ENCODE measurements at regions not wholly inside any gene's neighbourhood (a gene's known extent, or its start where the extent isn't known, plus 50 kb on each side); places are given as distances from the start of the nearest gene placed in this dataset.

DNA sequence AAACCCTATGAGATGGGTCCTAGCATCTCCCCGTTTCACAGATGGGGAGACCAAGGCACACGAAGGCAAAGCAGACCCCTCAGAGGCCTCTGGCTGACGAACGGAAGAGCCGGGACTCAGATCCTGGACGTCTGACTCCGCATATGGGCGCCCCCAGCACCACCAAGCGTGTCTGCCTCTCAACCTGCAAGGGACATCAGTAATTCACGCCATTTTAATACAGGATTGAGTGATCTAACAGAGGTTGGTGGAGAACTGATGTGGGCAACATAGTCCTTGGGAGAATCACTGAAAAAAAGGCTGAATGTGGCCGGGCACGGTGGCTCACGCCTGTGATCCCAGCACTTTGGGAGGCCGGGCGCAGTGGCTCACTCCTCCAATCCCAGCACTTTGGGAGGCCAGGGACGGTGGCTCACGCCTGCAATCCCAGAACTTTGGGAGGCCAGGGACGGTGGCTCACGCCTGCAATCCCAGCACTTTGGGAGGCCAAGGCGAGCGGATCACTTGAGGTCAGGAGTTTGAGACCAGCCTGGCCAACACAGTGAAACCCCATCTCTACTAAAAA, 206.6 kb downstream of the DLL1 start:
- TF ChIP-seq, protein P1, sequence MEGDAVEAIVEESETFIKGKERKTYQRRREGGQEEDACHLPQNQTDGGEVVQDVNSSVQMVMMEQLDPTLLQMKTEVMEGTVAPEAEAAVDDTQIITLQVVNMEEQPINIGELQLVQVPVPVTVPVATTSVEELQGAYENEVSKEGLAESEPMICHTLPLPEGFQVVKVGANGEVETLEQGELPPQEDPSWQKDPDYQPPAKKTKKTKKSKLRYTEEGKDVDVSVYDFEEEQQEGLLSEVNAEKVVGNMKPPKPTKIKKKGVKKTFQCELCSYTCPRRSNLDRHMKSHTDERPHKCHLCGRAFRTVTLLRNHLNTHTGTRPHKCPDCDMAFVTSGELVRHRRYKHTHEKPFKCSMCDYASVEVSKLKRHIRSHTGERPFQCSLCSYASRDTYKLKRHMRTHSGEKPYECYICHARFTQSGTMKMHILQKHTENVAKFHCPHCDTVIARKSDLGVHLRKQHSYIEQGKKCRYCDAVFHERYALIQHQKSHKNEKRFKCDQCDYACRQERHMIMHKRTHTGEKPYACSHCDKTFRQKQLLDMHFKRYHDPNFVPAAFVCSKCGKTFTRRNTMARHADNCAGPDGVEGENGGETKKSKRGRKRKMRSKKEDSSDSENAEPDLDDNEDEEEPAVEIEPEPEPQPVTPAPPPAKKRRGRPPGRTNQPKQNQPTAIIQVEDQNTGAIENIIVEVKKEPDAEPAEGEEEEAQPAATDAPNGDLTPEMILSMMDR (IDR thresholded peaks at IDR 0.05) = no peak
- TF ChIP-seq POLR2A (IDR thresholded peaks at IDR 0.05) = no peak
